ENCODE measurements at regions not wholly inside any gene's neighbourhood (a gene's known extent, or its start where the extent isn't known, plus 50 kb on each side); places are given as distances from the start of the nearest gene placed in this dataset.

DNA sequence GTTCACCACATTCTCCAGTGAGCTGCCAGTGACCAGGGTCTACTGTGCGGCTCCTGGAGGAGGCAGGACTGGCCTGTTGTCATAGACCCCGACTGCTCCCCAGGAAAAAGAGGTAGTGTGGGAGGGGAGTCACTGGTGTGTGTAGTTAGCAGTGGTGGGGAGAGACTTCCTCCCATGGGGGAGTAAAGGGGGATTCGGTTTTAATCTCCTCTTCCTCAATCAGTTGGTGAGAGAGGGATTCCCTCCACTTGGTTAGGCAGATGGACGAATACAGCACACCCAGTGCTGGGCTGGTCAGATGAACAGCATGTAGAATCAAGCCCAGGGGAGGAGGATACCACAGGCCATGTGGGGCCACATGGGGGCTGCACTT lies 207.6 kb upstream of the S1PR3 start:
- DNase-seq (no peak), ATAC-seq (no peak)
- Histone ChIP-seq H3K4me3 (no peak overlapping the region), H3K36me3 (replicated peaks in 1 of 2; ENCODE audit: insufficient read depth in 1 of 2, low read depth in 2 of 2) (no peaks in the 10 kb centered on the region), H3K9me3 (no peaks in the 10 kb centered on the region), H3K4me1 (no peaks in the 10 kb centered on the region), H3K27me3 (no peaks in the 10 kb centered on the region), H3K27ac (no peak overlapping the region)
- TF ChIP-seq POLR2A (IDR thresholded peaks at IDR 0.05), result no peak
- TF ChIP-seq, protein P1, sequence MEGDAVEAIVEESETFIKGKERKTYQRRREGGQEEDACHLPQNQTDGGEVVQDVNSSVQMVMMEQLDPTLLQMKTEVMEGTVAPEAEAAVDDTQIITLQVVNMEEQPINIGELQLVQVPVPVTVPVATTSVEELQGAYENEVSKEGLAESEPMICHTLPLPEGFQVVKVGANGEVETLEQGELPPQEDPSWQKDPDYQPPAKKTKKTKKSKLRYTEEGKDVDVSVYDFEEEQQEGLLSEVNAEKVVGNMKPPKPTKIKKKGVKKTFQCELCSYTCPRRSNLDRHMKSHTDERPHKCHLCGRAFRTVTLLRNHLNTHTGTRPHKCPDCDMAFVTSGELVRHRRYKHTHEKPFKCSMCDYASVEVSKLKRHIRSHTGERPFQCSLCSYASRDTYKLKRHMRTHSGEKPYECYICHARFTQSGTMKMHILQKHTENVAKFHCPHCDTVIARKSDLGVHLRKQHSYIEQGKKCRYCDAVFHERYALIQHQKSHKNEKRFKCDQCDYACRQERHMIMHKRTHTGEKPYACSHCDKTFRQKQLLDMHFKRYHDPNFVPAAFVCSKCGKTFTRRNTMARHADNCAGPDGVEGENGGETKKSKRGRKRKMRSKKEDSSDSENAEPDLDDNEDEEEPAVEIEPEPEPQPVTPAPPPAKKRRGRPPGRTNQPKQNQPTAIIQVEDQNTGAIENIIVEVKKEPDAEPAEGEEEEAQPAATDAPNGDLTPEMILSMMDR (IDR thresholded peaks at IDR 0.05), result no peak
- WGBS, 2 donors, result 45 to 62% methylated on average over 4 of the region's 4 CpGs
- intact Hi-C loops (cut with DNase I), result no loop called here

DNA sequence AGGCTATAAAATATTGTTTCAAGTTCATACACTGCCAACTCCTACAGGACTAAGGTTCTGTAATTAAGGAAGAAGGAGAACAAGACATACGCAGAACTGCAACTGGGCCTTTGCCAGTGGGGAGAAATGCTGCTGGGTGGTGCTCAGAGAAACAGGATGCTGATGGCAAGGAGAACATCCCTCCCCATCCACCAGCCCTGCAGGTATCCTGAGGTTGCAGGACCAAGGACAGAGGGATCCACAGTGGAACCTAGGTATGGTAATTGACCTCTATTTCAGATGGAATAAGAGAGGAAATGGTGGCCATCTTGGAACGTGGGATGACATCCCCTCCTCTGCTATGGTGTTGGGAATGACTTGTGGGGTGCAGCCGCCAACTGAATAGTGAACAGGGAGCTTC lies 206.3 kb upstream of the S1PR3 start:
- no peak for DNase-seq
- Histone ChIP-seq H3K36me3 (replicated peaks in 1 of 2; ENCODE audit: insufficient read depth in 1 of 2, low read depth in 2 of 2) (no peaks in the 10 kb centered on the region), H3K27ac (no peak overlapping the region), H3K4me3 (no peak overlapping the region), H3K9me3 (no peaks in the 10 kb centered on the region), H3K27me3 (no peaks in the 10 kb centered on the region), H3K4me1 (no peaks in the 10 kb centered on the region)
- intact Hi-C loops (cut with DNase I), result no loop called here
- no peak for ATAC-seq
- TF ChIP-seq, protein P1 (IDR thresholded peaks at IDR 0.05), result no peak
- TF ChIP-seq POLR2A (IDR thresholded peaks at IDR 0.05), result no peak
- WGBS, 2 donors, result 82 to 88% methylated on average over 3 of the region's 3 CpGs

DNA sequence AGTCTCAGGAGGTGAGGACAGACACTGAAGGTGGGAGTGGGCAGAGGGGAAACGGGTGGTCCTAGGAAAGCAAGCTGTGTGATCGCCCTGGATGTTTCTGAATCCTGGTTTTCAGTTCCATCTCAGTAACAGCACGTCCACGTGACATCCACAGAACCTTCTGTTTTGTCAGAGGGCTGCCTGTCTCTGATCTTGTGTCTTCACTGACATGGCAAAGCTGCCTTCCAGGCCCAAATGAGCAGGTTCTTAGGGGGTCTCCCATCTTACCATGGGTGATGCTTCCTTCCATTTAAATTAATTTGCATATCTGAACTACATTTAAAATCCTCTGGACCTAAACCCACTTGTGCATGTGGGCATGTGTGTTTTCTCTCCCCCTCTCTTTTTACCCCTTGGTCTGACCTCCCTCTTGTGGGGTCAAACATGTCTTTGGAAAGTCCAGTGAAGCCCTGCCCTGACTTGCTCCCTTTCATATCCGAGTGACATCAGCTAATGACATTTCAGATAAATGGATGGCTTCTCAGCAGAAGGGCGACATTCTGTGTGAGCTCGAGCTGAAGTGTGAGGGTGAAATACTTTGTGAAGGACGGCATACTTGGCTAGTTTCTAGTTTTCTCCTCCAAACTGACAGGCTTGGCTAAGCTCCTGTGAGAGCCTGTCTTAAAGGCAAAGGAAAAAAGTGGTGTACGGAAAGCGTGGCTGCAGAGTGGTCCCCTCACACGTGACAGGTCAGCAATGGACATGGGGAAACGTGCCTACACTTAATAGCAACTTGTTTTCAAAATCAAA lies 204.8 kb upstream of the S1PR3 start:
- Histone ChIP-seq H3K27me3 (no peaks in the 10 kb centered on the region), H3K9me3 (no peaks in the 10 kb centered on the region), H3K27ac (no peak overlapping the region), H3K36me3 (replicated peaks in 1 of 2; ENCODE audit: insufficient read depth in 1 of 2, low read depth in 2 of 2) (no peaks in the 10 kb centered on the region), H3K4me1 (no peaks in the 10 kb centered on the region), H3K4me3 (no peak overlapping the region)
- ATAC-seq (no peak), DNase-seq (no peak)
- WGBS, 2 donors, result 40 to 41% methylated on average over 12 of the region's 12 CpGs
- intact Hi-C loops (cut with DNase I), result no loop called here
- no peak for TF ChIP-seq POLR2A (IDR thresholded peaks at IDR 0.05)
- TF ChIP-seq, protein P1 (IDR thresholded peaks at IDR 0.05), result no peak

DNA sequence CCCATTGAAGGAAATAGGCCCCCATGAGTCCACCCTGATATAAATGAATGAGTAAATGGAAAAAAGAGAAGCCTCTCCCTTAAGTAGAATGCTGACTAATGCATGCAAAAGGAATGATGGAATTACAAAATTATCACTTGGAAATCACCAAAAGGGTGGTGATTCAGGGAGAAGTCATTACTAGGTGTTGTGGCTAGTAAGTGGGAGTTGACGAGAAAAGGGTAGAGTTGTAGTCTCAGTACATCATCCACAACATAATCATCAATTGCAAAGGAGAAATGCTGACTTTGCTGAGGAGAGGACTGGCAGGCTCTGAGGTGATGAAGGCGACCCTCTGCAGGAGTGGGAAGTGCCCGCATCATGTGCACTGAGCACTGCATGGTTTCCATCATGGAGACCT lies 201.5 kb upstream of the S1PR3 start:
- Histone ChIP-seq H3K9me3 (no peaks in the 10 kb centered on the region), H3K27me3 (no peaks in the 10 kb centered on the region), H3K4me3 (no peak overlapping the region), H3K4me1 (no peaks in the 10 kb centered on the region), H3K27ac (no peak overlapping the region), H3K36me3 (replicated peaks in 1 of 2; ENCODE audit: insufficient read depth in 1 of 2, low read depth in 2 of 2) (no peaks in the 10 kb centered on the region)
- 82 to 95% methylated on average over 3 of the region's 3 CpGs for WGBS, 2 donors
- no peak for TF ChIP-seq POLR2A (IDR thresholded peaks at IDR 0.05)
- TF ChIP-seq, protein P1 (IDR thresholded peaks at IDR 0.05), result no peak
- intact Hi-C loops (cut with DNase I), result no loop called here
- DNase-seq, result no peak
- ATAC-seq, result no peak

Measured in body of pancreas (tissue), 4 donors.